ENCODE measurements at regions not wholly inside any gene's neighbourhood (a gene's known extent, or its start where the extent isn't known, plus 50 kb on each side); places are given as distances from the start of the nearest gene placed in this dataset.

DNA sequence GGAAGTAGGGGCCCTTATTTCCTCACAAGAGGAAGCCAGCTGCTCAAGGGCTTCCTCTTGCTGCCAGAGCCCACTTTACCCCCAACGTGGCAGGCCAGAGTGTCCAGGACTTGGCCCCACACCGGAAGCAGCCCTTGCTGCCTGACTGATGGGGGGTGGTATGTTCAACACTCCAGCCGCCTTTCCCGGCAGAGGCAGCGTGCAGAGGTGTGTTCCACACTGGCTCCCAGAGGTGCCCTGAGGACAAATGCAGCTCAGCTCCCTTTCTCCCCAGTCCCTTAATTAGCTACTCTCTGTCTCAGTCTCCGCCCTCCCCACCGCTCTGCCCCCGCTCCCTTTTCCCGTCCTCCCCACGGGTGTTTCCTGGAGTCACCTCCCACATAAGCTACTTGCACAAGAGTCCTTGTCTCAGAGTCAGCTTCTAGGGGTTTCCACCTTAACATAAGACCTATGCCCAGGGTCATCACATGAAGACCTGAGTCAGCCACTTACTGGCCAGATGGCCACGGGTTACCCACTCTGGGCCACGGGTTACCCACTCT is 61.7 kb upstream of the SHLD1 start:
- no peak overlapping the region for H3K27ac ChIP-seq (ENCODE audit: extremely low read depth, low read depth, low read length)
- no peaks in the 10 kb centered on the region for H3K27me3 ChIP-seq (ENCODE audit: control insufficient read depth in 2 of 2, insufficient read depth in 2 of 2, low read length in 2 of 2)
- H3K9me3 ChIP-seq (replicated peaks; ENCODE audit: control insufficient read depth, insufficient read depth, low read depth, low read length): no peaks in the 10 kb centered on the region
- ChIA-PET CTCF (ENCODE audit: low intra/inter-chr PET ratio) (no interaction called here), POLR2A (interaction anchor here (0.6 to 0.9 kb wide), 2 partner anchors 43 to 212 kb away, joined by 3 read pairs; no protein-coding TSS in a partner anchor)
- FAIRE-seq: no peak
- intact Hi-C loops (cut with micrococcal nuclease): no loop called here
- no peaks in the 10 kb centered on the region for H3K9me1 ChIP-seq (ENCODE audit: control insufficient read depth, insufficient read depth, low read length)
- 36% methylated on average over 6 of the region's 12 CpGs for WGBS (ENCODE audit: insufficient coverage, low coverage, missing lambda C conversion rate)
- no peak for TF ChIP-seq TRIM25 (IDR thresholded peaks at IDR 0.05; ENCODE audit: borderline replicate concordance)
- TF ChIP-seq EGR1 (conservative IDR thresholded peaks at IDR 0.05): peak; percentile 23; the same call in 1 of the 2 replicates
- TF ChIP-seq VEZF1 (CRISPR knock-in tag; IDR thresholded peaks at IDR 0.05): peak; percentile 36; the same call in 1 of the 2 replicates
- H3K4me2 ChIP-seq (ENCODE audit: insufficient read depth, low read length): no peak overlapping the region
- no peak overlapping the region for H3K4me3 ChIP-seq
- H2AFZ ChIP-seq (ENCODE audit: low read depth, low read length): peak overlapping the region; percentile 77
- H4K20me1 ChIP-seq (replicated peaks; ENCODE audit: control insufficient read depth, insufficient read depth, low read length): no peaks in the 10 kb centered on the region
- H3K79me2 ChIP-seq (ENCODE audit: control insufficient read depth, insufficient read depth, low read length): no peaks in the 10 kb centered on the region
- in situ Hi-C loops (cut with MboI): no loop called here
- no TSS peak for BruUV-seq (replicated peaks)
- peaks cover 6 to 7% of the 10 kb centered on the region in 2 experiments; a peak in 3 of 5 replicates for H3K4me1 ChIP-seq (replicated peaks in 1 of 2; ENCODE audit: control insufficient read depth in 2 of 2, insufficient read depth in 2 of 2, low read length in 2 of 2)
- peak overlapping the region in 1 of 2 experiments; percentile 73; a peak in 2 of 4 replicates for H3K9ac ChIP-seq (ENCODE audit: insufficient read depth in 1 of 2, low read depth in 2 of 2, low read length in 2 of 2)
- peak in 2 of 4 experiments; percentile 16 to 18 for DNase-seq (ENCODE audit: extremely low read depth in 1 of 4, low spot score in 3 of 4)
- ATAC-seq: peak; percentile 62
- H3K36me3 ChIP-seq (ENCODE audit: control insufficient read depth, insufficient read depth, low read length): no peaks in the 10 kb centered on the region

Data from K562 (cell line).